Liver (tissue), 8 donors: ENCODE measurements at regions not wholly inside any gene's neighbourhood (a gene's known extent, or its start where the extent isn't known, plus 50 kb on each side); places are given as distances from the start of the nearest gene placed in this dataset.

Source experiments
- DNase-seq: peaks from one replicate; pipeline ENCODE4 v3.0.0-alpha.2; 2017; ENCODE audit warnings: low spot score
- H3K27ac ChIP-seq, 2 donors: one replicate each; pipeline ENCODE4 v1.7.0; 2013; ENCODE audit warnings: inconsistent platforms in 2 of 2, low read length in 2 of 2, control low read depth in 1 of 2, low read depth in 1 of 2, mild to moderate bottlenecking in 1 of 2
- H3K27me3 ChIP-seq, 4 donors: one replicate each; pipeline versions ENCODE4 v1.6.1 to v1.7.0; 2013; ENCODE audit warnings: low read length in 3 of 4, inconsistent platforms in 1 of 4, mild to moderate bottlenecking in 1 of 4, moderate library complexity in 1 of 4; ENCODE audit not compliant: control insufficient read depth in 4 of 4, insufficient read depth in 4 of 4
- H3K36me3 ChIP-seq, 4 donors: one replicate each; pipeline versions ENCODE4 v1.6.1 to v1.7.0; 2013; ENCODE audit warnings: low read length in 3 of 4, mild to moderate bottlenecking in 3 of 4, low read depth in 1 of 4, moderate library complexity in 1 of 4; ENCODE audit not compliant: control insufficient read depth in 4 of 4, insufficient read depth in 3 of 4
- H3K4me1 ChIP-seq, 4 donors: one replicate each; pipeline versions ENCODE4 v1.6.1 to v1.7.0; 2013; ENCODE audit warnings: low read length in 3 of 4, mild to moderate bottlenecking in 3 of 4, moderate library complexity in 1 of 4; ENCODE audit not compliant: control insufficient read depth in 4 of 4, insufficient read depth in 4 of 4
- H3K4me3 ChIP-seq, 3 donors: one replicate each; pipeline versions ENCODE4 v1.6.1 to v1.7.0; 2013; ENCODE audit warnings: low read length in 3 of 3, control low read depth in 1 of 3, low read depth in 1 of 3, mild to moderate bottlenecking in 1 of 3
- H3K9ac ChIP-seq, 2 donors: one replicate each; pipeline ENCODE4 v1.7.0; 2013; ENCODE audit warnings: low read length in 2 of 2, mild to moderate bottlenecking in 2 of 2, moderate library complexity in 2 of 2, control low read depth in 1 of 2, low read depth in 1 of 2
- H3K9me3 ChIP-seq, 4 donors: one replicate each; pipeline versions ENCODE4 v1.6.1 to v1.7.0; 2013; ENCODE audit warnings: low read length in 3 of 4; ENCODE audit not compliant: control insufficient read depth in 4 of 4
- EGR1 ChIP-seq, 2 donors: IDR thresholded peaks; 2 replicates each; pipeline ENCODE4 v1.6.1; 2016 to 2018; ENCODE audit warnings: antibody characterized with exemption in 2 of 2, low read depth in 2 of 2
- FOXA1 ChIP-seq: IDR thresholded peaks from 2 replicates; pipeline ENCODE4 v1.6.1; 2016; ENCODE audit warnings: antibody characterized with exemption
- FOXA2 ChIP-seq: IDR thresholded peaks from 2 replicates; pipeline ENCODE4 v1.6.1; 2016; ENCODE audit warnings: antibody characterized with exemption
- GABPA ChIP-seq, 2 donors: IDR thresholded peaks in 1 of 2; conservative IDR thresholded peaks in 1 of 2; 2 replicates each; pipeline ENCODE4 v1.6.1; 2016; ENCODE audit warnings: antibody characterized with exemption in 2 of 2, mild to moderate bottlenecking in 1 of 2, moderate library complexity in 1 of 2
- HNF4A ChIP-seq, 2 donors: conservative IDR thresholded peaks; 2 replicates each; pipeline ENCODE4 v1.6.1; 2016; ENCODE audit warnings: antibody characterized with exemption in 2 of 2, mild to moderate bottlenecking in 2 of 2
- HNF4G ChIP-seq: IDR thresholded peaks from 2 replicates; pipeline ENCODE4 v1.6.1; 2016; ENCODE audit warnings: antibody characterized with exemption
- JUND ChIP-seq, 2 donors: IDR thresholded peaks; 2 replicates each; pipeline ENCODE4 v1.6.1; 2016; ENCODE audit warnings: antibody characterized with exemption in 2 of 2
- NR2F2 ChIP-seq: IDR thresholded peaks from 2 replicates; pipeline ENCODE4 v1.6.1; 2016; ENCODE audit warnings: antibody characterized with exemption
- RAD21 ChIP-seq, 2 donors: IDR thresholded peaks; 2 replicates each; pipeline ENCODE4 v1.6.1; 2016; ENCODE audit warnings: antibody characterized with exemption in 2 of 2, mild to moderate bottlenecking in 2 of 2
- RXRA ChIP-seq, 2 donors: IDR thresholded peaks; 2 replicates each; pipeline ENCODE4 v1.6.1; 2017 to 2018; ENCODE audit warnings: antibody characterized with exemption in 2 of 2, mild to moderate bottlenecking in 1 of 2
- SP1 ChIP-seq: IDR thresholded peaks from 2 replicates; pipeline ENCODE4 v1.6.1; 2018; ENCODE audit warnings: antibody characterized with exemption, mild to moderate bottlenecking
- TAF1 ChIP-seq: conservative IDR thresholded peaks from 2 replicates; pipeline ENCODE4 v1.6.1; 2016; ENCODE audit warnings: antibody characterized with exemption, mild to moderate bottlenecking
- WGBS: extraction: QIAGEN DNeasy Blood & Tissue Kit; methylation state at CpG from one replicate; pipeline ENCODE4 v1.1.7; 2013; 5-methylcytosine and 5-hydroxymethylcytosine counted together
- TF ChIP-seq, protein P1 (sequence below): IDR thresholded peaks from 2 replicates; pipeline ENCODE4 v1.6.1; 2016; ENCODE audit warnings: antibody characterized with exemption, mild to moderate bottlenecking
- TF ChIP-seq, protein P2 (sequence below): IDR thresholded peaks from 2 replicates; pipeline ENCODE4 v1.6.1; 2016; ENCODE audit warnings: antibody characterized with exemption
- TF ChIP-seq, protein P3 (sequence below): fragments of 150-350 bp; IDR thresholded peaks from 2 replicates; pipeline ENCODE4 v1.5.1; 2017; ENCODE audit warnings: improper control_type of control experiment, low read depth, low read length; ENCODE audit not compliant: missing input control
- TF ChIP-seq, protein P4 (sequence below): IDR thresholded peaks from 2 replicates; pipeline ENCODE4 v1.6.1; 2016; ENCODE audit warnings: antibody characterized with exemption
- donor health status: healthy.
- donor health status: healthy.
- donor health status: healthy.
- donor health status: healthy.
- donor health status: healthy.

DNA sequence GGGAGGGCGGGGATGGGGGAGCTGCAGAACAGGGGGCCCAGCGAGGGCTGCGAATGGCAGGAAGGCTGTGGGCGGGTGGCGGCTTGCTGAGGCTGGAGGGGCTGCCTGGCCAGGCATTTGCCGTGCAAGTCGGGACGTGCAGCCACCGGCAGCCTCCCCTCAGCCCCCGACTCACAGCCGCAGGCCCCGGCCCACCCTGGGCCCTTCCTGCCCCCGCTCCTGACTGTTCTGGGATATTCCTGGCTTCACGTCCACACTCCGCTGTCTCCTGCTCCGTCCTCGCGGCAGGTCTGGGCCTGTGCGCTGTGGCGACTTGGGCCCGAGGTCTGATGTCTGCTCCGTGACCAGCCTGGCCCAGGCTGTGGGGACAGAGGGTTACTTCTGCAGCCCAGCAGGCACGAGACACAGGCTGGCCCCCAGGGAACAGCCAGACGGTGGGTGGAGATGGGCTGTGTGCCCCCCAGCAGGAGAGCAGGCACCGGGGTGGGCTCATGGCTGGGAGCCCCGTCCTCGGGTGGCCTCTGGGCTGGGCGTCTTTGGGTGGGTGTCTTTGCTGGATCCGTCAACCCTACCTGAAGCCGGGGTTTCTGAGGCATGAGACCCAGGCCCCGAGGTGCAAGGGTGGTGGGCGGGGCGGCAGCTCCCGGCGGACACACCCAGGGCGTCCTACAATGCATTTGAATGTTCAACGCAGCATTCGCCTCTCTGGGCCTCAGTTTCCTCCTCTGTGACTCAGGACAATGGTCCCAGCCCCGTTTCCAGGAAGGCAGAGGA, 86.5 kb downstream of the FOXL3 start:
- no peak overlapping the region for H3K4me3 ChIP-seq
- H3K9ac ChIP-seq, result no peak overlapping the region
- TF ChIP-seq FOXA1 (no peak), HNF4G (no peak), EGR1 (IDR thresholded peaks at IDR 0.05; ENCODE audit: low read depth in 2 of 2) (no peak), NR2F2 (no peak), RXRA (IDR thresholded peaks at IDR 0.05) (no peak), GABPA (IDR thresholded peaks at IDR 0.05 in 1 of 2, conservative IDR thresholded peaks at IDR 0.05 in 1 of 2) (no peak), FOXA2 (no peak), TAF1 (no peak), RAD21 (IDR thresholded peaks at IDR 0.05) (no peak), SP1 (no peak), HNF4A (conservative IDR thresholded peaks at IDR 0.05) (no peak), JUND (IDR thresholded peaks at IDR 0.05) (no peak)
- TF ChIP-seq, protein P1, sequence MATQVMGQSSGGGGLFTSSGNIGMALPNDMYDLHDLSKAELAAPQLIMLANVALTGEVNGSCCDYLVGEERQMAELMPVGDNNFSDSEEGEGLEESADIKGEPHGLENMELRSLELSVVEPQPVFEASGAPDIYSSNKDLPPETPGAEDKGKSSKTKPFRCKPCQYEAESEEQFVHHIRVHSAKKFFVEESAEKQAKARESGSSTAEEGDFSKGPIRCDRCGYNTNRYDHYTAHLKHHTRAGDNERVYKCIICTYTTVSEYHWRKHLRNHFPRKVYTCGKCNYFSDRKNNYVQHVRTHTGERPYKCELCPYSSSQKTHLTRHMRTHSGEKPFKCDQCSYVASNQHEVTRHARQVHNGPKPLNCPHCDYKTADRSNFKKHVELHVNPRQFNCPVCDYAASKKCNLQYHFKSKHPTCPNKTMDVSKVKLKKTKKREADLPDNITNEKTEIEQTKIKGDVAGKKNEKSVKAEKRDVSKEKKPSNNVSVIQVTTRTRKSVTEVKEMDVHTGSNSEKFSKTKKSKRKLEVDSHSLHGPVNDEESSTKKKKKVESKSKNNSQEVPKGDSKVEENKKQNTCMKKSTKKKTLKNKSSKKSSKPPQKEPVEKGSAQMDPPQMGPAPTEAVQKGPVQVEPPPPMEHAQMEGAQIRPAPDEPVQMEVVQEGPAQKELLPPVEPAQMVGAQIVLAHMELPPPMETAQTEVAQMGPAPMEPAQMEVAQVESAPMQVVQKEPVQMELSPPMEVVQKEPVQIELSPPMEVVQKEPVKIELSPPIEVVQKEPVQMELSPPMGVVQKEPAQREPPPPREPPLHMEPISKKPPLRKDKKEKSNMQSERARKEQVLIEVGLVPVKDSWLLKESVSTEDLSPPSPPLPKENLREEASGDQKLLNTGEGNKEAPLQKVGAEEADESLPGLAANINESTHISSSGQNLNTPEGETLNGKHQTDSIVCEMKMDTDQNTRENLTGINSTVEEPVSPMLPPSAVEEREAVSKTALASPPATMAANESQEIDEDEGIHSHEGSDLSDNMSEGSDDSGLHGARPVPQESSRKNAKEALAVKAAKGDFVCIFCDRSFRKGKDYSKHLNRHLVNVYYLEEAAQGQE, result no peak
- TF ChIP-seq, protein P2, sequence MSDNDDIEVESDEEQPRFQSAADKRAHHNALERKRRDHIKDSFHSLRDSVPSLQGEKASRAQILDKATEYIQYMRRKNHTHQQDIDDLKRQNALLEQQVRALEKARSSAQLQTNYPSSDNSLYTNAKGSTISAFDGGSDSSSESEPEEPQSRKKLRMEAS, result no peak
- TF ChIP-seq, protein P3, sequence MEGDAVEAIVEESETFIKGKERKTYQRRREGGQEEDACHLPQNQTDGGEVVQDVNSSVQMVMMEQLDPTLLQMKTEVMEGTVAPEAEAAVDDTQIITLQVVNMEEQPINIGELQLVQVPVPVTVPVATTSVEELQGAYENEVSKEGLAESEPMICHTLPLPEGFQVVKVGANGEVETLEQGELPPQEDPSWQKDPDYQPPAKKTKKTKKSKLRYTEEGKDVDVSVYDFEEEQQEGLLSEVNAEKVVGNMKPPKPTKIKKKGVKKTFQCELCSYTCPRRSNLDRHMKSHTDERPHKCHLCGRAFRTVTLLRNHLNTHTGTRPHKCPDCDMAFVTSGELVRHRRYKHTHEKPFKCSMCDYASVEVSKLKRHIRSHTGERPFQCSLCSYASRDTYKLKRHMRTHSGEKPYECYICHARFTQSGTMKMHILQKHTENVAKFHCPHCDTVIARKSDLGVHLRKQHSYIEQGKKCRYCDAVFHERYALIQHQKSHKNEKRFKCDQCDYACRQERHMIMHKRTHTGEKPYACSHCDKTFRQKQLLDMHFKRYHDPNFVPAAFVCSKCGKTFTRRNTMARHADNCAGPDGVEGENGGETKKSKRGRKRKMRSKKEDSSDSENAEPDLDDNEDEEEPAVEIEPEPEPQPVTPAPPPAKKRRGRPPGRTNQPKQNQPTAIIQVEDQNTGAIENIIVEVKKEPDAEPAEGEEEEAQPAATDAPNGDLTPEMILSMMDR, result no peak
- TF ChIP-seq, protein P4, sequence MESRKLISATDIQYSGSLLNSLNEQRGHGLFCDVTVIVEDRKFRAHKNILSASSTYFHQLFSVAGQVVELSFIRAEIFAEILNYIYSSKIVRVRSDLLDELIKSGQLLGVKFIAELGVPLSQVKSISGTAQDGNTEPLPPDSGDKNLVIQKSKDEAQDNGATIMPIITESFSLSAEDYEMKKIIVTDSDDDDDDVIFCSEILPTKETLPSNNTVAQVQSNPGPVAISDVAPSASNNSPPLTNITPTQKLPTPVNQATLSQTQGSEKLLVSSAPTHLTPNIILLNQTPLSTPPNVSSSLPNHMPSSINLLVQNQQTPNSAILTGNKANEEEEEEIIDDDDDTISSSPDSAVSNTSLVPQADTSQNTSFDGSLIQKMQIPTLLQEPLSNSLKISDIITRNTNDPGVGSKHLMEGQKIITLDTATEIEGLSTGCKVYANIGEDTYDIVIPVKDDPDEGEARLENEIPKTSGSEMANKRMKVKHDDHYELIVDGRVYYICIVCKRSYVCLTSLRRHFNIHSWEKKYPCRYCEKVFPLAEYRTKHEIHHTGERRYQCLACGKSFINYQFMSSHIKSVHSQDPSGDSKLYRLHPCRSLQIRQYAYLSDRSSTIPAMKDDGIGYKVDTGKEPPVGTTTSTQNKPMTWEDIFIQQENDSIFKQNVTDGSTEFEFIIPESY, result no peak
- no peaks in the 10 kb centered on the region for H3K36me3 ChIP-seq
- H3K9me3 ChIP-seq, result no peaks in the 10 kb centered on the region
- DNase-seq, result no peak
- H3K27me3 ChIP-seq, result no peaks in the 10 kb centered on the region
- H3K27ac ChIP-seq, result no peak overlapping the region
- 85% methylated on average over 39 of the region's 39 CpGs for WGBS
- H3K4me1 ChIP-seq, result peaks cover 3 to 20% (median 9%) of the 10 kb centered on the region in 4 donors
